CD4-positive, alpha-beta T cell treated with Interleukin-4 for 1 hour (primary cell): ENCODE measurements at regions not wholly inside any gene's neighbourhood (a gene's known extent, or its start where the extent isn't known, plus 50 kb on each side); places are given as distances from the start of the nearest gene placed in this dataset.

Source experiments
- DNase-seq, 2 donors: peaks; one replicate each; pipeline ENCODE4 v3.0.0-alpha.2; 2020 to 2022

DNA sequence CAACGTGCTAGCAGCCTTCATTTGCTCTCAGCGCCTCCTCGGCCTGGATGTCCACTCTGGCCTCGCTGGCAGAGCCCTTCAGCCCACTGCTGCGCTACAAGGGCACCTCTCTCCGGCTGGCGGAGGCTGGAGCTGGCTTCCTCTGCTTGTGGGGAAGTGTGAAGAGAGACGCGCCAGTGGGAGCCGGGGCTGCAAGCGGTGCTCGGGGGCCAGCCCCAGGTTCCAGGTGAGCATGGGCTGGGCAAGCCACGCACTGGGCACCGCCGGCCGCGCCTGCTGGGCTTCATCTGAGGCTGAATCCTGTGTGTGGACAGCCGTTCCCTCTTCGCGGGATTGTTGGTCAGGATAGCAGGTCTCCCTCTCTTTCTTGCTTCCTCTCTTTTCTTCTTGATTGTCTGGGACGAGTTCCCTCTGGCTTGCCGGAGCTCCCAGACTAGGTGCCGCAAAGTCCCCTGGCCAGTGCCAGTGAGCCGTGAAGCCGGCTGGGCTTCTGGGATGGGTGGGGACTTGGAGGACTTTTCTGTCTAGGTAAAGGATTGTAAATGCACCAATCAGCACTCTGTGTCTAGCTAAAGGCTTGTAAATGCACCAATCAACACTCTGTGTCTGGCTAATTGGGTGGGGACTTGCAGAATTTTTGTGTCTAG lies 165.0 kb downstream of the HEPH start:
- no peak for DNase-seq

- no peak for DNase-seq
Observed at GRCh38 chrX:66360894-66361293, 196.8 kb downstream of the HEPH start.

DNA sequence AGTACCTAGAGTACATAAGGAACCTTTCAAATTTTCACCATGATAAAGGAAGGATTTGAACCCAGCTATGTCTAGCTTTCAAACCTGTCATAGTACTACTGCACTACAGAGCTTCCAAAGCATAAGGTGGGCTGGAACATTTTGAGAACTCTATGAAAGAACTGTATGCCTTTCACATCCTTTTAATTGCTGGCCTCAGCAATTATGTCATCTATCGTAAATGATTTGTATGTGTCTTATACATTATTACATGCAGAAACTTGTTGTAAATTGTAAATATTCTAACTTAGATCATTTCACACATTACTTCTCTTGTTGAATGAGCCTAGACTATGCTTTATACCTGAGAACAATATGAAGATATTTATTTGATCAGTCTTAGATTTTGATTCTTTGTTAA lies 220.7 kb downstream of the HEPH start:
- no peak for DNase-seq

GRCh38 chrX:66399273-66399672 lies 235.2 kb downstream of the HEPH start:
- DNase-seq: no peak

- no peak for DNase-seq
Observed at GRCh38 chrX:66402165-66402564, 236.7 kb downstream of the EDA2R start.

GRCh38 chrX:66408507-66408906 lies 230.4 kb downstream of the EDA2R start:
- DNase-seq: peak in 1 of 2 donors; percentile 15

DNA sequence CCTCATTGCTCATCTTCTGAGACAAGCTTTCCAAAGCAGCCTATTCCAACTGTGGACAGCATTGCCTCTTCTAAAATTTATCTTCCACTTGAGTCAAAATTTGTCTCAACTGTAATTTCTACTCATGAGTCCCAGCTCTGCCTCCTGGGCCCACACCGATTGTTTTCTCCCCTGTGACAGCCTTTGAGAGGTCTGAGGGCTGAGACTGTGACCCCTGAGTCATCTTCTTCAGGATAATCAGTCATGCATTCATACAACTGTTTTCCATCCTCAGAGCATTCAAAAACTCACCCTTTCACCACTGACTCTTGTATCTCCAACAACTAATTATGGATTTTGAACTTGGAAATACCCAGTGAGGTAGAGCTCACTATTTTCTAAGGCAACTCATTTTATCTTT lies 228.1 kb downstream of the EDA2R start:
- DNase-seq: no peak
